Peyer's patch (tissue), 4 donors: ENCODE measurements at regions not wholly inside any gene's neighbourhood (a gene's known extent, or its start where the extent isn't known, plus 50 kb on each side); places are given as distances from the start of the nearest gene placed in this dataset.

ENCODE experiments used
- DNase-seq, 3 donors: peaks; one replicate each; pipeline ENCODE4 v3.0.0-alpha.2; 2017 to 2019
- H3K27ac ChIP-seq, 4 donors: fragments of 200-600 bp; sonication (generic); one replicate each; pipeline ENCODE4 v1.5.1; 2016 to 2019
- H3K27me3 ChIP-seq, 2 donors: fragments of 200-600 bp; sonication (generic); one replicate each; pipeline ENCODE4 v1.5.1; 2019
- H3K36me3 ChIP-seq, 3 donors: fragments of 200-600 bp; sonication (generic); one replicate each; pipeline ENCODE4 v1.5.1; 2016 to 2019
- H3K4me1 ChIP-seq, 4 donors: fragments of 200-600 bp; sonication (generic); one replicate each; pipeline ENCODE4 v1.5.1; 2016 to 2019
- H3K4me3 ChIP-seq, 4 donors: fragments of 200-600 bp; sonication (generic); 1 replicate in 3 of 4; 2 replicates in 1 of 4; pipeline ENCODE4 v1.5.1; 2016 to 2019; ENCODE audit warnings: mild to moderate bottlenecking in 1 of 4
- H3K9me3 ChIP-seq, 4 donors: fragments of 200-600 bp; sonication (generic); one replicate each; pipeline ENCODE4 v1.5.1; 2016 to 2019; ENCODE audit warnings: mild to moderate bottlenecking in 1 of 4
- CTCF ChIP-seq, 6 experiments: fragments of 450-650 bp in 4 of 6; fragments of 200-600 bp in 2 of 6; sonication (generic) in 1 of 6; IDR thresholded peaks; one replicate each; pipeline ENCODE4 v1.5.1; 2017 to 2019; ENCODE audit warnings: antibody characterized with exemption in 6 of 6, mild to moderate bottlenecking in 3 of 6, moderate library complexity in 1 of 6
- POLR2A ChIP-seq, 2 donors: fragments of 450-650 bp; IDR thresholded peaks; one replicate each; pipeline ENCODE4 v1.5.1; 2017; ENCODE audit warnings: antibody characterized with exemption in 2 of 2, mild to moderate bottlenecking in 2 of 2, moderate library complexity in 2 of 2

- DNase-seq = no peak
- H3K9me3 ChIP-seq = no peaks in the 10 kb centered on the region
- H3K4me3 ChIP-seq = no peak overlapping the region
- no peaks in the 10 kb centered on the region for H3K27me3 ChIP-seq
- no peaks in the 10 kb centered on the region for H3K36me3 ChIP-seq
- TF ChIP-seq POLR2A (IDR thresholded peaks at IDR 0.05) (no peak), CTCF (IDR thresholded peaks at IDR 0.05) (no peak)
- H3K27ac ChIP-seq = no peak overlapping the region
- peaks cover 0 to 14% (median 1%) of the 10 kb centered on the region in 4 donors for H3K4me1 ChIP-seq
Measured at GRCh38 chr6:14822012-14822553, 423.8 kb upstream of the JARID2 start.

GRCh38 chr6:14822679-14823078, 423.2 kb upstream of the JARID2 start:
- Histone ChIP-seq H3K9me3 (no peaks in the 10 kb centered on the region), H3K4me1 (peaks cover 0 to 17% (median 1%) of the 10 kb centered on the region in 4 donors), H3K4me3 (no peak overlapping the region), H3K27ac (no peak overlapping the region), H3K27me3 (no peaks in the 10 kb centered on the region), H3K36me3 (no peaks in the 10 kb centered on the region)
- no peak for TF ChIP-seq POLR2A (IDR thresholded peaks at IDR 0.05)
- TF ChIP-seq CTCF (IDR thresholded peaks at IDR 0.05) = no peak
- no peak for DNase-seq

GRCh38 chr6:14824060-14824459, 421.8 kb upstream of the JARID2 start:
- DNase-seq = no peak
- no peak overlapping the region for H3K4me3 ChIP-seq
- H3K36me3 ChIP-seq = no peaks in the 10 kb centered on the region
- H3K9me3 ChIP-seq = no peaks in the 10 kb centered on the region
- TF ChIP-seq POLR2A (IDR thresholded peaks at IDR 0.05) (no peak), CTCF (IDR thresholded peaks at IDR 0.05) (no peak)
- no peaks in the 10 kb centered on the region for H3K27me3 ChIP-seq
- H3K4me1 ChIP-seq = peaks cover 0 to 17% (median 0%) of the 10 kb centered on the region in 4 donors
- H3K27ac ChIP-seq = no peak overlapping the region

- no peak for TF ChIP-seq CTCF (IDR thresholded peaks at IDR 0.05)
- TF ChIP-seq POLR2A (IDR thresholded peaks at IDR 0.05) = no peak
- no peak for DNase-seq
- no peak overlapping the region for H3K4me3 ChIP-seq
- no peaks in the 10 kb centered on the region for H3K36me3 ChIP-seq
- H3K9me3 ChIP-seq = no peaks in the 10 kb centered on the region
- H3K4me1 ChIP-seq = peaks cover 0 to 17% (median 0%) of the 10 kb centered on the region in 4 donors
- H3K27ac ChIP-seq = no peak overlapping the region
- no peaks in the 10 kb centered on the region for H3K27me3 ChIP-seq
Measured at GRCh38 chr6:14824484-14825275, 421.2 kb upstream of the JARID2 start.

- peaks cover 0 to 17% (median 0%) of the 10 kb centered on the region in 4 donors for H3K4me1 ChIP-seq
- DNase-seq = peak in 2 of 3 donors; percentile 64 to 75
- peak overlapping the region in 1 of 4 donors; percentile 62 for H3K27ac ChIP-seq
- H3K9me3 ChIP-seq = no peaks in the 10 kb centered on the region
- H3K36me3 ChIP-seq = no peaks in the 10 kb centered on the region
- TF ChIP-seq CTCF (IDR thresholded peaks at IDR 0.05) (no peak), POLR2A (IDR thresholded peaks at IDR 0.05) (no peak)
- H3K27me3 ChIP-seq = no peaks in the 10 kb centered on the region
- no peak overlapping the region for H3K4me3 ChIP-seq
Measured at GRCh38 chr6:14826456-14826855, 419.4 kb upstream of the JARID2 start.
